Mesodermal cell (in vitro differentiated cells): ENCODE measurements at regions not wholly inside any gene's neighbourhood (a gene's known extent, or its start where the extent isn't known, plus 50 kb on each side); places are given as distances from the start of the nearest gene placed in this dataset.
"Not testable (repeated sequence)": the region's sequence is repeated elsewhere in the genome, so short reads cannot be mapped to it uniquely, and the experiment has no call there.

ENCODE experiments used
- H3K27ac ChIP-seq: 2 replicates; pipeline ENCODE4 v1.7.0; 2013; ENCODE audit warnings: mild to moderate bottlenecking, low read depth, low read length, moderate library complexity; ENCODE audit not compliant: severe bottlenecking
- H3K36me3 ChIP-seq: 2 replicates; pipeline ENCODE4 v1.7.1; 2013; ENCODE audit warnings: mild to moderate bottlenecking, low read length, moderate library complexity; ENCODE audit not compliant: control insufficient read depth, insufficient read depth
- H3K4me1 ChIP-seq: one replicate; pipeline ENCODE4 v1.7.1; 2013; ENCODE audit warnings: mild to moderate bottlenecking, low read length; ENCODE audit not compliant: insufficient read depth, control insufficient read depth, poor library complexity, severe bottlenecking
- H3K4me3 ChIP-seq: 2 replicates; pipeline ENCODE4 v1.7.0; 2013; ENCODE audit warnings: low read length, control low read depth, mild to moderate bottlenecking; ENCODE audit not compliant: insufficient read depth, poor library complexity, severe bottlenecking; ENCODE audit errors: extremely low read depth
- H3K9me3 ChIP-seq: 2 replicates; pipeline ENCODE4 v1.7.1; 2013; ENCODE audit warnings: mild to moderate bottlenecking, low read length, moderate library complexity; ENCODE audit not compliant: control insufficient read depth
- WGBS, 2 experiments: methylation state at CpG; one replicate each; pipeline ENCODE4 v1.1.5; 2013; ENCODE audit warnings: missing lambda C conversion rate in 2 of 2; ENCODE audit not compliant: insufficient coverage in 2 of 2; 5-methylcytosine and 5-hydroxymethylcytosine counted together

GRCh38 chr6:15107644-15108382, 138.1 kb upstream of the JARID2 start:
- Histone ChIP-seq H3K4me1 (no peaks in the 10 kb centered on the region), H3K9me3 (no peaks in the 10 kb centered on the region), H3K4me3 (no peak overlapping the region), H3K36me3 (no peaks in the 10 kb centered on the region), H3K27ac (no peak overlapping the region)
- WGBS, 2 experiments: 93 to 96% methylated on average over 5 of the region's 9 CpGs

DNA sequence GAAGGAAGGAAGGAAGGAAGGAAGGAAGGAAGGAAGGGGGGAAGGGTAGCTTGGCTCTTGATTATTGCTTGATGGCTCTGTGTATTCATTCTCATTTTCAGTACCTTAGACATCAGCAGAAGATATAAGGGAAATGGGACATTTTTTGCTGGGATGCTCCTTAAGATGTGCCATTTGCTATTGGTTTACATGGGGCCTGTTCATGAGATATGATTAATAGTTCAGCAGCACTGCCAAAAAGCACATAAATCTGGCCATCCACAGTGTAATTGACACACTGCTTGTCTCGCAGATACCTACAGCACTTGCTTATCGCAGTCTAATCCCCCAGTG, 137.5 kb upstream of the JARID2 start:
- no peaks in the 10 kb centered on the region for H3K9me3 ChIP-seq

GRCh38 chr6:15109338-15110090, 136.4 kb upstream of the JARID2 start:
- Histone ChIP-seq H3K9me3 (no peaks in the 10 kb centered on the region), H3K27ac (no peak overlapping the region), H3K4me3 (no peak overlapping the region), H3K36me3 (no peaks in the 10 kb centered on the region), H3K4me1 (no peaks in the 10 kb centered on the region)
- 100% methylated on average over 1 of the region's 12 CpGs; no CpG with 5 or more reads in 1 of the 2 experiments for WGBS, 2 experiments

More for the DNA sequence above, 137.5 kb upstream of the JARID2 start:
- WGBS, 2 experiments: 87 to 93% methylated on average over 2 of the region's 2 CpGs
- Histone ChIP-seq H3K4me1 (no peaks in the 10 kb centered on the region), H3K36me3 (no peaks in the 10 kb centered on the region), H3K27ac (no peak overlapping the region), H3K4me3 (no peak overlapping the region)

DNA sequence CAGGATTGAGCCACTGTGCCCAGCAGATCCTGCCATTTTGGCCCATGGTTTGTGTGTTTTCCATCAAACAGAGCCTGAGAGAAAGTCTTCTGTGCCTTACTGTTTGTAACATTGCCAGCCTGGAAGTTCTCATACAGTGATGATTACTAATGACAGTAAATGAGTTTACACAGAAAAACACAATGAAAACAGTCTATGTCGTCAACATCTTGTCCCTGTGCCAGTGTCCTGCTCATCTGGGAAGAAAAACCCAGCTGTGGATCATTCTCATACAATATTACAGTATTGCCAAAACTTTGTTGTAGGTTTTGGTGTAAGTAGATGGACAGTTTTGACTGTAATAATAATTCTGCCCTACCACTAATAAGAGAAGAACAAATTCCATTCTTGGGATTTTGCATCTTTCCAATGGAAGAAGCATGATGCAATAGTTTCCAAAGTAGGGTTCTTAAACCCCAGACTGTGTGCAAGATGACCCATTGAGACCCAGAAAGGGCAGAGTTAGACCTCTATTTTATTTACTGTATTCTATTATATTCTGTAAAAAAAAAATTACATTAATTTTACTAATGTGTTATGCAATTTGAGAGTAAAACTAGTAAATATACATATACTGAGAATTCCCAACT, 135.0 kb upstream of the JARID2 start:
- no peak overlapping the region for H3K27ac ChIP-seq
- no peak overlapping the region for H3K4me3 ChIP-seq
- no peaks in the 10 kb centered on the region for H3K9me3 ChIP-seq
- WGBS, 2 experiments: no CpG with 5 or more reads among the region's 1 CpG
- no peaks in the 10 kb centered on the region for H3K4me1 ChIP-seq
- H3K36me3 ChIP-seq: no peaks in the 10 kb centered on the region

- H3K27ac ChIP-seq, H3K9me3 ChIP-seq, H3K36me3 ChIP-seq, H3K4me1 ChIP-seq, H3K4me3 ChIP-seq: not testable (repeated sequence)
- WGBS, 2 experiments: no CpG with 5 or more reads among the region's 1 CpG
Measured at GRCh38 chr6:15111576-15111975, 134.3 kb upstream of the JARID2 start.

GRCh38 chr6:15113587-15113986, 132.3 kb upstream of the JARID2 start:
- Histone ChIP-seq H3K27ac (no peak overlapping the region), H3K4me3 (no peak overlapping the region), H3K4me1 (no peaks in the 10 kb centered on the region), H3K36me3 (no peaks in the 10 kb centered on the region), H3K9me3 (no peaks in the 10 kb centered on the region)
- 83% methylated on average over 1 of the region's 1 CpG; no CpG with 5 or more reads in 1 of the 2 experiments for WGBS, 2 experiments

DNA sequence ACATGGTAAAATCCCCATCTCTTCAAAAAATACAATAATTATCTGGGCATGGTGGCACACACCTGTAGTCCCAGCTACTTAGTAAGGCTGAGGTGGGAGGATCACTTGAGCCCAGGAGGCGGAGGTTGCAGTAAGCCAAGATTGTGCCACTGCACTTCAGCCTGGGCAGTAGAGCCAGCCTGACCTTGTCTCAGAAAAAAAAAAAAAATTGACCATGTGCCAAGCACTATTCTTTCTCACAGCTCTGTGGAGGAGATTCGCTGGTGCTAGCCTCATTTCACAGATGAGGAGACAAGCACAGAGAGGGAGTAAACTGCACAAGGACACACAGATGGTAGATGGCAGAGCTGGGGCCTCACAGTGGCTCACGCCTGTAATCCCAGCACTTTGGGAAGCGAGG, 131.8 kb upstream of the JARID2 start:
- no peaks in the 10 kb centered on the region for H3K9me3 ChIP-seq
- no peak overlapping the region for H3K27ac ChIP-seq
- H3K4me1 ChIP-seq: no peaks in the 10 kb centered on the region
- no peak overlapping the region for H3K4me3 ChIP-seq
- WGBS, 2 experiments: 77 to 100% methylated on average over 3 to 4 of the region's 4 CpGs
- no peaks in the 10 kb centered on the region for H3K36me3 ChIP-seq

- 70 to 79% methylated on average over 5 to 7 of the region's 8 CpGs for WGBS, 2 experiments
- no peaks in the 10 kb centered on the region for H3K4me1 ChIP-seq
- H3K27ac ChIP-seq: no peak overlapping the region
- H3K4me3 ChIP-seq: no peak overlapping the region
- no peaks in the 10 kb centered on the region for H3K9me3 ChIP-seq
- H3K36me3 ChIP-seq: no peaks in the 10 kb centered on the region
Measured at GRCh38 chr6:15116889-15117288, 129.0 kb upstream of the JARID2 start.

DNA sequence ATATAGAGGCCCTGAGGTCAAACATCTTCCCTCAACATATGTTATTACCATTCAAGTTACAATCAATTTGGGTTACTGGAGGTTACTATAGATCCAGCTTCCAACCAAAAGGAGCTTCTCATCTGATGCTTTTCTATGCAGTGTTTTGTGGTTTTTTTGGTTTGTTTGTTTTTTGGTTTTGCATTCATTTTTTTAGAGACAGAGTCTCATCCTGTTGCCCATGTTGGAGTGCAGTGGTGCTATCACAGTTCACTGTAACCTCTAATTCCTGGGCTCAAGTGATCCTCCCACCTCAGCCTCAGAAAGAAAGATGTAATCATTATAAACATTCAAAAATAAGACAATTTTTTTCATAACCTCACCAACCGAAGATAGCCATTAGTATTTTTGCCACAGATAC, 124.4 kb upstream of the JARID2 start:
- H3K27ac ChIP-seq: no peak overlapping the region
- WGBS, 2 experiments: 83 to 100% methylated on average over 1 of the region's 1 CpG
- H3K4me3 ChIP-seq: no peak overlapping the region
- no peaks in the 10 kb centered on the region for H3K36me3 ChIP-seq
- no peaks in the 10 kb centered on the region for H3K4me1 ChIP-seq
- no peaks in the 10 kb centered on the region for H3K9me3 ChIP-seq

DNA sequence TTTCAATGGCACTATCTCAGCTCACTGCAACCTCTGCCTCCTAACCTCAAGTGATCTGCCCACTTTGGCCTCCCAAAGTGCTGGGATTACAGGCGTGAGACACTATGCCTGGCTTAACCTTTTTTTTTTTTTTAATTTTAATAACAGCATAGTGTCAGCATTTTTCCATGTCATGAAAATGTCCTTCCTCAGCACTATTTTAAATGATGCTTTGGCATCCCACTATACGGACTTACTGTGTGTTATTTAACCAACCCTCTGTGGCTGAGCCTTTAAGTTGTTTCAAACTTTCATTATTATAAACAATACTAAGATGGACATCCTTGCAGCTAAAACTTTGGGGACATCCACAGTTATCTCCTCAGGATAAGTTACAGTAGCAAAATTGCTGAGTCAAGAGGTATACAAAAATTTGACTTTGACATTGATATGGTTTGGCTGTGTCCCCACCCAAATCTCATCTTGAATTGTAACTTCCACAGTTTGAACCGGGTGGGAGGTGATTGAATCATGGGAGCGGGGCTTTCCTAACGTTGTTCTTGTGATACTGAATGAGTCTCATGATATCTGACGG, 123.8 kb upstream of the JARID2 start:
- 88 to 100% methylated on average over 2 to 5 of the region's 6 CpGs for WGBS, 2 experiments
- no peaks in the 10 kb centered on the region for H3K9me3 ChIP-seq

More for the DNA sequence above, 123.8 kb upstream of the JARID2 start:
- H3K27ac ChIP-seq: no peak overlapping the region
- H3K36me3 ChIP-seq: no peaks in the 10 kb centered on the region
- H3K4me3 ChIP-seq: no peak overlapping the region
- H3K4me1 ChIP-seq: no peaks in the 10 kb centered on the region
